GM12878 (cell line): ENCODE measurements at regions not wholly inside any gene's neighbourhood (a gene's known extent, or its start where the extent isn't known, plus 50 kb on each side); places are given as distances from the start of the nearest gene placed in this dataset.

Source experiments
- ATAC-seq: fragments of 200-7000 bp; cut with Tn5 transposase; 3 replicates; pipeline ENCODE4 v1.9.1; 2020; ENCODE audit warnings: mild to moderate bottlenecking, moderate library complexity
- BruUV-seq: library from RNA; stranded (reverse); fragments of 400-500 nt; replicated peaks from 2 replicates; lab custom pipeline; 2021; lab: Mats Ljungman, UMichigan
- CTCF ChIA-PET: fragments of 300-600 bp; sonication (Branson Sonifier 250); formaldehyde crosslinking; extraction: SDS; loops from one replicate; lab custom pipeline; 2021; ENCODE audit warnings: inconsistent platforms; lab: Yijun Ruan, JAX
- POLR2A ChIA-PET: fragments of 350-600 bp; formaldehyde crosslinking; extraction: SDS; loops from one replicate; lab custom pipeline; 2021; ENCODE audit warnings: inconsistent platforms; lab: Charles Lee
- RAD21 ChIA-PET: fragments of 300-600 bp; sonication (Branson Sonifier 250); formaldehyde crosslinking; loops from one replicate; lab custom pipeline; 2023; ENCODE audit warnings: antibody characterized with exemption; ENCODE audit not compliant: unreplicated experiment; lab: Charles Lee
- SMC1A ChIA-PET: fragments of 300-600 bp; sonication (Branson Sonifier 250); formaldehyde crosslinking; loops from one replicate; lab custom pipeline; 2023; ENCODE audit not compliant: unreplicated experiment, uncharacterized antibody; lab: Charles Lee
- DNase-seq: peaks from one replicate; pipeline ENCODE4 v3.0.0-alpha.2; 2011; ENCODE audit warnings: low read depth, low spot score
- FAIRE-seq: peaks from 3 replicates; lab custom pipeline; 2011; peaks lifted over from hg19 to GRCh38; lab: Jason Lieb, UNC
- H2AFZ ChIP-seq: 2 replicates; pipeline ENCODE4 v1.6.0; 2011; ENCODE audit warnings: low read depth, low read length, control low read depth; ENCODE audit not compliant: control insufficient read depth
- H3K27ac ChIP-seq: 2 replicates; pipeline ENCODE4 v1.5.1; 2011; ENCODE audit warnings: control low read depth; ENCODE audit not compliant: control insufficient read depth, insufficient read depth
- H3K27me3 ChIP-seq, 2 experiments: replicated peaks in 1 of 2; 2 replicates each; pipeline versions ENCODE4 v1.6.0 to v1.6.1; 2011; ENCODE audit warnings: low read length in 1 of 2; ENCODE audit not compliant: control insufficient read depth in 2 of 2, insufficient read depth in 2 of 2
- H3K36me3 ChIP-seq, 2 experiments: 2 replicates each; pipeline ENCODE4 v1.5.1; 2011; ENCODE audit warnings: low read length in 1 of 2; ENCODE audit not compliant: control insufficient read depth in 2 of 2, insufficient read depth in 2 of 2
- H3K4me1 ChIP-seq: 2 replicates; pipeline ENCODE4 v1.6.1; 2011; ENCODE audit warnings: mild to moderate bottlenecking, low read length, moderate library complexity, mixed read lengths; ENCODE audit not compliant: control insufficient read depth, insufficient read depth
- H3K4me2 ChIP-seq: 2 replicates; pipeline ENCODE4 v1.6.0; 2011; ENCODE audit warnings: control low read depth; ENCODE audit not compliant: control insufficient read depth, insufficient read depth
- H3K4me3 ChIP-seq: fragments of 200-600 bp; sonication (generic); 2 replicates; pipeline ENCODE4 v1.5.1; 2016
- H3K79me2 ChIP-seq: 2 replicates; pipeline ENCODE4 v1.6.0; 2011; ENCODE audit warnings: low read length; ENCODE audit not compliant: control insufficient read depth, insufficient read depth
- H3K9ac ChIP-seq: 2 replicates; pipeline ENCODE4 v1.8.0; 2011; ENCODE audit warnings: low read length, control low read depth, mixed read lengths; ENCODE audit not compliant: control insufficient read depth, insufficient read depth
- H3K9me3 ChIP-seq: replicated peaks from 3 replicates; pipeline ENCODE4 v1.5.1; 2011; ENCODE audit warnings: mild to moderate bottlenecking, low read length; ENCODE audit not compliant: control insufficient read depth, insufficient read depth
- H4K20me1 ChIP-seq: 2 replicates; pipeline ENCODE4 v1.6.0; 2011; ENCODE audit not compliant: control insufficient read depth, insufficient read depth
- BCLAF1 ChIP-seq: fragments of 450-650 bp; IDR thresholded peaks from 2 replicates; pipeline ENCODE4 v1.6.1; 2017; ENCODE audit warnings: antibody characterized with exemption, mild to moderate bottlenecking, moderate library complexity
- BHLHE40 ChIP-seq, 2 experiments: fragments of 450-650 bp in 1 of 2; IDR thresholded peaks; 2 replicates each; pipeline ENCODE4 v1.6.1; 2011 to 2017; ENCODE audit warnings: low read depth in 2 of 2, borderline replicate concordance in 1 of 2, improper control_type of control experiment in 1 of 2, low read length in 1 of 2, mild to moderate bottlenecking in 1 of 2
- E2F4 ChIP-seq: IDR thresholded peaks from 2 replicates; pipeline ENCODE4 v1.6.1; 2012; ENCODE audit warnings: low read depth, low read length, improper control_type of control experiment
- E4F1 ChIP-seq: fragments of 450-650 bp; IDR thresholded peaks from 2 replicates; pipeline ENCODE4 v1.6.1; 2018; ENCODE audit warnings: borderline replicate concordance, mild to moderate bottlenecking; ENCODE audit not compliant: partially characterized antibody
- HCFC1 ChIP-seq: fragments of 150-350 bp; IDR thresholded peaks from 2 replicates; pipeline ENCODE4 v1.6.1; 2014; ENCODE audit warnings: low read length
- KAT2A ChIP-seq: conservative IDR thresholded peaks from 2 replicates; pipeline ENCODE4 v1.6.1; 2011; ENCODE audit warnings: low read depth, low read length; ENCODE audit not compliant: control insufficient read depth
- NR2F1 ChIP-seq: fragments of 450-650 bp; conservative IDR thresholded peaks from 2 replicates; pipeline ENCODE4 v1.6.1; 2017; ENCODE audit warnings: mild to moderate bottlenecking
- RUNX3 ChIP-seq: IDR thresholded peaks from 2 replicates; pipeline ENCODE4 v1.6.1; 2012; ENCODE audit warnings: low read length, inconsistent platforms
- SRF ChIP-seq, 2 experiments: IDR thresholded peaks; 2 replicates each; pipeline ENCODE4 v1.6.1; 2011; ENCODE audit warnings: low read depth in 2 of 2, low read length in 2 of 2, mild to moderate bottlenecking in 1 of 2, moderate library complexity in 1 of 2
- TCF7 ChIP-seq: IDR thresholded peaks from 2 replicates; pipeline ENCODE4 v1.6.1; 2014; ENCODE audit warnings: antibody characterized with exemption, borderline replicate concordance
- ZBED1 ChIP-seq: IDR thresholded peaks from 2 replicates; pipeline ENCODE4 v1.6.1; 2016; ENCODE audit warnings: borderline replicate concordance
- ZNF622 ChIP-seq: fragments of 450-650 bp; IDR thresholded peaks from 2 replicates; pipeline ENCODE4 v1.6.1; 2017; ENCODE audit warnings: mild to moderate bottlenecking, inconsistent platforms
- ZZZ3 ChIP-seq: IDR thresholded peaks from 2 replicates; pipeline ENCODE4 v1.6.1; 2011; ENCODE audit warnings: low read depth; ENCODE audit not compliant: control insufficient read depth, insufficient read length
- WGBS: methylation state at CpG from one replicate; pipeline ENCODE4 v1.1.6; 2016; ENCODE audit warnings: low lambda C conversion rate; ENCODE audit not compliant: insufficient replicate concordance, insufficient coverage; ENCODE audit errors: missing lambda C conversion rate; 5-methylcytosine and 5-hydroxymethylcytosine counted together
- in situ Hi-C: fragments of 300-500 bp; cut with MboI; formaldehyde crosslinking; loops from 9 replicates; pipeline ENCODE4 v1.14.3; 2018; ENCODE audit warnings: mixed read lengths
- intact Hi-C: fragments of 100-400 bp; cut with micrococcal nuclease; formaldehyde crosslinking; loops from one replicate; pipeline ENCODE4 v1.14.2; 2022; ENCODE audit not compliant: unreplicated experiment

GRCh38 chr3:135329479-135329878 is 534.4 kb downstream of the EPHB1 start:
- H2AFZ ChIP-seq = no peak overlapping the region
- H4K20me1 ChIP-seq = no peaks in the 10 kb centered on the region
- CTCF ChIA-PET = no interaction called here
- H3K36me3 ChIP-seq = no peaks in the 10 kb centered on the region
- H3K4me1 ChIP-seq = no peaks in the 10 kb centered on the region
- intact Hi-C loops (no loop called here), in situ Hi-C loops (no loop called here)
- no peak for FAIRE-seq
- POLR2A ChIA-PET = no interaction called here
- TF ChIP-seq RUNX3 = no peak
- no peak for TF ChIP-seq ZNF622
- TF ChIP-seq ZBED1 = no peak
- no peak for TF ChIP-seq BHLHE40 (IDR thresholded peaks at IDR 0.05; ENCODE audit: borderline replicate concordance in 1 of 2, low read depth in 2 of 2, low read length in 1 of 2)
- RAD21 ChIA-PET = no interaction called here
- no TSS peak for BruUV-seq
- H3K9ac ChIP-seq = no peak overlapping the region
- H3K27ac ChIP-seq = no peak overlapping the region
- H3K4me2 ChIP-seq = no peak overlapping the region
- ATAC-seq = no peak; the same call in 2 of the 3 replicates
- H3K9me3 ChIP-seq = no peaks in the 10 kb centered on the region
- H3K4me3 ChIP-seq = no peak overlapping the region
- 8% methylated on average over 2 of the region's 2 CpGs for WGBS
- no peak for DNase-seq
- H3K79me2 ChIP-seq = no peaks in the 10 kb centered on the region
- H3K27me3 ChIP-seq = no peaks in the 10 kb centered on the region
- SMC1A ChIA-PET = no interaction called here

GRCh38 chr3:135337192-135337591 is 542.1 kb downstream of the EPHB1 start:
- DNase-seq = no peak
- no peaks in the 10 kb centered on the region for H3K79me2 ChIP-seq
- H3K4me3 ChIP-seq = no peak overlapping the region
- CTCF ChIA-PET = no interaction called here
- in situ Hi-C loops = no loop called here
- SMC1A ChIA-PET = interaction anchor here (1.2 to 1.5 kb wide), 2 partner anchors 12 to 17 kb away, joined by 3 to 5 read pairs; no protein-coding TSS in a partner anchor
- RAD21 ChIA-PET = no interaction called here
- H2AFZ ChIP-seq = no peak overlapping the region
- POLR2A ChIA-PET = no interaction called here
- no peak overlapping the region for H3K4me2 ChIP-seq
- no peaks in the 10 kb centered on the region for H3K36me3 ChIP-seq
- WGBS = 0% methylated on average over 1 of the region's 1 CpG
- no peaks in the 10 kb centered on the region for H3K4me1 ChIP-seq
- H3K9ac ChIP-seq = no peak overlapping the region
- no peaks in the 10 kb centered on the region for H3K9me3 ChIP-seq
- no peaks in the 10 kb centered on the region; a peak in 1 of 4 replicates for H3K27me3 ChIP-seq
- H3K27ac ChIP-seq = no peak overlapping the region
- H4K20me1 ChIP-seq = no peaks in the 10 kb centered on the region
- no TSS peak for BruUV-seq
- intact Hi-C loops = no loop called here
- FAIRE-seq = no peak
- ATAC-seq = no peak
- TF ChIP-seq E2F4 (no peak), TCF7 (no peak), SRF (IDR thresholded peaks at IDR 0.05; ENCODE audit: low read depth in 2 of 2, low read length in 2 of 2) (no peak), KAT2A (no peak), NR2F1 (no peak), HCFC1 (no peak), BCLAF1 (no peak), ZZZ3 (no peak), E4F1 (no peak)
